Colonic mucosa (tissue), 4 donors: ENCODE measurements at regions not wholly inside any gene's neighbourhood (a gene's known extent, or its start where the extent isn't known, plus 50 kb on each side); places are given as distances from the start of the nearest gene placed in this dataset.

Experiments
- DNase-seq: peaks from one replicate; pipeline ENCODE4 v3.0.0-alpha.2; 2020
- H3K27ac ChIP-seq: fragments of 200-600 bp; one replicate; pipeline ENCODE4 v1.8.0; 2021
- H3K27me3 ChIP-seq: fragments of 200-600 bp; one replicate; pipeline ENCODE4 v1.8.0; 2021
- H3K36me3 ChIP-seq: fragments of 200-600 bp; one replicate; pipeline ENCODE4 v1.8.0; 2021
- H3K4me1 ChIP-seq: fragments of 200-600 bp; one replicate; pipeline ENCODE4 v1.8.0; 2021; ENCODE audit warnings: mild to moderate bottlenecking
- H3K4me3 ChIP-seq: fragments of 200-600 bp; one replicate; pipeline ENCODE4 v1.8.0; 2021
- H3K9ac ChIP-seq, 2 donors: one replicate each; pipeline ENCODE4 v1.7.0; 2013; ENCODE audit warnings: control low read depth in 2 of 2, low read depth in 2 of 2, low read length in 2 of 2
- H3K9me3 ChIP-seq: fragments of 200-600 bp; one replicate; pipeline ENCODE4 v1.8.0; 2021
- intact Hi-C: fragments of 100-400 bp; cut with DNase I; formaldehyde crosslinking; loops from one replicate; pipeline ENCODE4 v1.14.1; 2022
- TF ChIP-seq, protein P1 (sequence below): fragments of 200-600 bp; IDR thresholded peaks from one replicate; pipeline ENCODE4 v1.8.0; 2022; ENCODE audit warnings: antibody characterized with exemption, mild to moderate bottlenecking
- donor health status: healthy.
- donor health status: DM: no; HTN: no; CAD: no.
- donor health status: DM: no; HTN: no; CAD: no.

DNA sequence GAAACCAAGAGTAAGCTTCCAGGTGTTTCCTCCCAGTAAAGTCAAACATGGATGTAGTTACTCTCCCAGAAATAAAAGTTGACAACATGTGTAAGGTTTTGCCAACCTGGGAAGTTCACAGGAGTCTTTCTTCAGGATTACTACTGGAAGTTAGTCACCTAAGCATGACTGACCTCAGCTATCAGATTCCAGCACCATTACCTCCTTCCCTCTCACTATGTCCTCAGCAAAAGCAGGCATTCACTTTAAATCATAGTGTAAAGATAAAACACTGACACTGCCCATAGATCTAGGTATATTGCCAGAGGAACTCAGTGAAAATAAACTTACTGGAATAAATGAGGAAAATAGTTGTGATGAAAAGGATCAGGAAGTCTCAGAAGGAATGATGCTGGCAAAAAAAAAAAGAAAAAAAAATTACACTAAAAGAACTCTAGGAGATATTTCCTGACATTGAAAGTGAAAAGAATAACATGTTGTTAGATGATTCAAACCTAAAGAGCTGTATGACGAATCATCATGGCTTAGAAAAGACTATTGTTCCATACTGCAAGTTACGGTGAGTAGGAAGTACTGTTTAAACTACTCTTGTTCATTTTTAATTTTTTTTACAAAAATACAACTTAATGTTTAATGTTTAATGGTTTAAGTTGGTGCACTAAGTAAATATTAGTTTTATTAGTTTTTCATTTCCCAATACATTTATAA, 484.5 kb upstream of the ZNF804A start:
- intact Hi-C loops = no loop called here
- Histone ChIP-seq H3K9me3 (no peaks in the 10 kb centered on the region), H3K4me1 (no peaks in the 10 kb centered on the region), H3K9ac (no peak overlapping the region), H3K36me3 (no peaks in the 10 kb centered on the region), H3K4me3 (no peak overlapping the region), H3K27me3 (no peaks in the 10 kb centered on the region), H3K27ac (no peak overlapping the region)
- no peak for DNase-seq
- TF ChIP-seq, protein P1, sequence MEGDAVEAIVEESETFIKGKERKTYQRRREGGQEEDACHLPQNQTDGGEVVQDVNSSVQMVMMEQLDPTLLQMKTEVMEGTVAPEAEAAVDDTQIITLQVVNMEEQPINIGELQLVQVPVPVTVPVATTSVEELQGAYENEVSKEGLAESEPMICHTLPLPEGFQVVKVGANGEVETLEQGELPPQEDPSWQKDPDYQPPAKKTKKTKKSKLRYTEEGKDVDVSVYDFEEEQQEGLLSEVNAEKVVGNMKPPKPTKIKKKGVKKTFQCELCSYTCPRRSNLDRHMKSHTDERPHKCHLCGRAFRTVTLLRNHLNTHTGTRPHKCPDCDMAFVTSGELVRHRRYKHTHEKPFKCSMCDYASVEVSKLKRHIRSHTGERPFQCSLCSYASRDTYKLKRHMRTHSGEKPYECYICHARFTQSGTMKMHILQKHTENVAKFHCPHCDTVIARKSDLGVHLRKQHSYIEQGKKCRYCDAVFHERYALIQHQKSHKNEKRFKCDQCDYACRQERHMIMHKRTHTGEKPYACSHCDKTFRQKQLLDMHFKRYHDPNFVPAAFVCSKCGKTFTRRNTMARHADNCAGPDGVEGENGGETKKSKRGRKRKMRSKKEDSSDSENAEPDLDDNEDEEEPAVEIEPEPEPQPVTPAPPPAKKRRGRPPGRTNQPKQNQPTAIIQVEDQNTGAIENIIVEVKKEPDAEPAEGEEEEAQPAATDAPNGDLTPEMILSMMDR = no peak

DNA sequence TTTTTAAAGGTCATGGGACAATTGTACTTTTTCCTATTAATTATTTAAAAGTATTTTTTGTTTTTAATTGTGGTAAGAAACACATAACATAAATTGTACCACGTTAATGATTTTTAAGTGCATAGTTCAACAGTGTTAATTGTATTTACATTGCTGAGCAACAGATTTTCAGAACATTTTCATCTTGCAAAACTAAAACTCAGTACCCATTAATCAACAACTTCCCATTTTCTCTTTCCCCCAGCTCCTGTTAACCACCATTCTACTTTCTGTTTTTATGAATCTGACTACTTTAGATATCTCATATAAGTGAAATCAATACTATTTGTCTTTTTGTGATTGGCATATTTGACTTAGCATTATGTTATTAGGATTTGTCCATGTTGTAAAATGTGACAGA, 483.9 kb upstream of the ZNF804A start:
- H3K9me3 ChIP-seq = no peaks in the 10 kb centered on the region
- H3K4me3 ChIP-seq = no peak overlapping the region
- no peak for DNase-seq
- H3K27ac ChIP-seq = no peak overlapping the region
- TF ChIP-seq, protein P1 = no peak
- no peaks in the 10 kb centered on the region for H3K36me3 ChIP-seq
- intact Hi-C loops = no loop called here
- H3K9ac ChIP-seq = no peak overlapping the region
- H3K4me1 ChIP-seq = no peaks in the 10 kb centered on the region
- no peaks in the 10 kb centered on the region for H3K27me3 ChIP-seq

DNA sequence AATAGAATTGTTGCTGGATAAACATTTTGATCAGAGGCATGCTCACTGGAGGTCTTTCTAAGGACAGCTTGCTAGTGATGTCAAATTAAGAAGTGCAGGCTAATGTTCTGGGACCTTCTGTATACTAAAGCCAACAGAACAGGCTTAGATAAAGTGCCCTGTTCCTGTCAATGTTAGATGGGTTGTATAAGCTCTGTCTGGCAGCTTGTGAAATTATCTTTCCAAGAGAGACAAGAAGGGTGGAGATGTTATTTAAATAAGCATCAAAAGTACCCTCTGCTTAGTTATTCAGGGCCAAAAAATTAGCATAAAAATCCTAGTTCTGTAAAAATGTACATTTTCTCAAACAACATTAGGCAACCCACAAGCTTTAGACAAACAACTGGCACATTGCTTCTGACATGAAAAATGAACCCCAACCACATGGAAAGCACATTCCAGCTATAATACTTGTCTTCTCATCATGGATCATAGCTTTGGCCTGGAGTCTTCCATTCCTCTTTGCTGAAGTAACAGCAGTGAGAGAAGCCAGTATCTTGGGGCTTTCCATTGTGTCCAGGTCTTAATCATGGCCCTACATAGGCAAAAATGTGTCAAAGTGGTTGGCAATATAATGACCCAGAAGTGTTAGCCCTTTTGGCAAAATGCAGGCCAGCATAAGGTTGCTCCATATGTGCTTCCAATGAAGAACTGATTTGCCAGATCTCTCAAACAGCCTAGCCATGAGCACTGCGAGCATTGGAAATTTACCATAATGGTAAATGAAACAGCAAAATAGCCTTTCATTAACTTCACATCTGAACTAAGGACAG, 478.1 kb upstream of the ZNF804A start:
- intact Hi-C loops = no loop called here
- no peak for DNase-seq
- Histone ChIP-seq H3K27me3 (no peaks in the 10 kb centered on the region), H3K9ac (no peak overlapping the region), H3K27ac (no peak overlapping the region), H3K4me1 (no peaks in the 10 kb centered on the region), H3K36me3 (no peaks in the 10 kb centered on the region), H3K9me3 (no peaks in the 10 kb centered on the region), H3K4me3 (no peak overlapping the region)
- TF ChIP-seq, protein P1 = no peak

DNA sequence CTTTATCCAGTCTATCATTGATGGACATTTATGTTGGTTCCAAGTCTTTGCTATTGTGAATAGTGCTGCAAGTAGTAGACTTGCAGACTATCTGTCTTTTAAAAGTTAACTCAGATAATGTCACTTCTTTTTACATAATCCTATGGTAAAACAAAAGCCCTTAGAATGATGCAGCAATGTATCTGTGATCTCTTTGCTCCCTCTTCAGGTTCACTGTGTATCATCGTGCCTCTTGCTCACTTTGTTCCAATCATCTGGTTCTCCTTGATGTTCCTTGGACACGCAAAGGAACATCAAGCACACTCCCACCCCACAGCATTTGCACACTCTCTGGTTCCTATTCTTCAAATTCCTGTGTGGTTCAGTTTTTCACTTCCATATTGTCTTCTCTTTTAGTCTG, 472.5 kb upstream of the ZNF804A start:
- H3K4me3 ChIP-seq = no peak overlapping the region
- H3K9me3 ChIP-seq = no peaks in the 10 kb centered on the region
- no peak overlapping the region for H3K9ac ChIP-seq
- H3K4me1 ChIP-seq = no peaks in the 10 kb centered on the region
- TF ChIP-seq, protein P1 = no peak
- H3K36me3 ChIP-seq = no peaks in the 10 kb centered on the region
- DNase-seq = no peak
- no peaks in the 10 kb centered on the region for H3K27me3 ChIP-seq
- intact Hi-C loops = no loop called here
- no peak overlapping the region for H3K27ac ChIP-seq

DNA sequence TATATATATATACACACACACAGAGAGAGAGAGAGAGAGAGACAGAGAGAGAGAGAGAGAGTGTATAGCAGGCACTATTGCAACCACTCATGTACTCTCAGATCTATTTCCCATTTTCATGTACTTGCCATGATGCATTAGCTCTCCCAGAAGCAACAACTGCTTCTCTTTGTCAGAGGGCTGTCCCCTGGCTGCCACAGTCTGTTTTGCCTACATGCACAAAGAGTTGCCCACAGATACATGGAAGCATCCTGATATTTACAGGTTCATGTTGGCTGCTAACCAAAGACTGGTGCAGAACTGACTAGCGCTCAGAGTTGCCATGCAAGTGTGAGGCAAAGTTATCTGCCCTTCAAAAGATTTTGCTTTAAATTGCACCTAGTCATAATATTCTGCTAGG, 469.3 kb upstream of the ZNF804A start:
- no peaks in the 10 kb centered on the region for H3K27me3 ChIP-seq
- H3K4me1 ChIP-seq = no peaks in the 10 kb centered on the region
- H3K9ac ChIP-seq = no peak overlapping the region
- H3K27ac ChIP-seq = no peak overlapping the region
- H3K4me3 ChIP-seq = no peak overlapping the region
- H3K36me3 ChIP-seq = no peaks in the 10 kb centered on the region
- TF ChIP-seq, protein P1 = no peak
- intact Hi-C loops = no loop called here
- H3K9me3 ChIP-seq = no peaks in the 10 kb centered on the region
- DNase-seq = no peak
